ENCODE measurements at regions not wholly inside any gene's neighbourhood (a gene's known extent, or its start where the extent isn't known, plus 50 kb on each side); places are given as distances from the start of the nearest gene placed in this dataset.
"Not testable (repeated sequence)": the region's sequence is repeated elsewhere in the genome, so short reads cannot be mapped to it uniquely, and the experiment has no call there.

DNA sequence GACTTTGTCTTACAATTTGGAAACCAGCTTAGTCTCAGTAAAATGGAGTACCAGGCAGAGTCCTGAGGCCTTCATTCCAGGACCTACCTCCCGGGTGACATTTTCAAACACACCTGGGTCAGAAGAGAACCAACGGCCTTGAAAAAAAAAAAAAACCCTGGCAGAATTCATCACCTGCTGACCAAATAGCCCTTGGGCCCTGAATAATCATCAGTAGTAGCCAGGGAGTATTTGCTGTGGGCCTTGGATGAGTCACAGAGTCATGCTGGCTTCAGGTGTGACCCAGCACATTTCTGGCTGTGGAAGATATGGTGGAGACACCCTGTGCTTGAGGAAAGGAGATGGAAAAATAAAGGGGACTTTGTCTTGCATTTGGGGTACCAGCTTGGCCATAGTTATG is 92.2 kb downstream of the LPAR4 start:
- Histone ChIP-seq H3K27ac (replicated peaks) (no peak overlapping the region), H3K27me3 (ENCODE audit: insufficient read depth, poor library complexity, severe bottlenecking) (no peaks in the 10 kb centered on the region), H3K4me3 (replicated peaks; ENCODE audit: insufficient read depth, low read length) (no peak overlapping the region)
- DNase-seq (ENCODE audit: low read depth in 1 of 2, low spot score in 1 of 2), result no peak
- TF ChIP-seq, protein P1, sequence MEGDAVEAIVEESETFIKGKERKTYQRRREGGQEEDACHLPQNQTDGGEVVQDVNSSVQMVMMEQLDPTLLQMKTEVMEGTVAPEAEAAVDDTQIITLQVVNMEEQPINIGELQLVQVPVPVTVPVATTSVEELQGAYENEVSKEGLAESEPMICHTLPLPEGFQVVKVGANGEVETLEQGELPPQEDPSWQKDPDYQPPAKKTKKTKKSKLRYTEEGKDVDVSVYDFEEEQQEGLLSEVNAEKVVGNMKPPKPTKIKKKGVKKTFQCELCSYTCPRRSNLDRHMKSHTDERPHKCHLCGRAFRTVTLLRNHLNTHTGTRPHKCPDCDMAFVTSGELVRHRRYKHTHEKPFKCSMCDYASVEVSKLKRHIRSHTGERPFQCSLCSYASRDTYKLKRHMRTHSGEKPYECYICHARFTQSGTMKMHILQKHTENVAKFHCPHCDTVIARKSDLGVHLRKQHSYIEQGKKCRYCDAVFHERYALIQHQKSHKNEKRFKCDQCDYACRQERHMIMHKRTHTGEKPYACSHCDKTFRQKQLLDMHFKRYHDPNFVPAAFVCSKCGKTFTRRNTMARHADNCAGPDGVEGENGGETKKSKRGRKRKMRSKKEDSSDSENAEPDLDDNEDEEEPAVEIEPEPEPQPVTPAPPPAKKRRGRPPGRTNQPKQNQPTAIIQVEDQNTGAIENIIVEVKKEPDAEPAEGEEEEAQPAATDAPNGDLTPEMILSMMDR (IDR thresholded peaks at IDR 0.05; ENCODE audit: insufficient read depth, low read length), result no peak
- TF ChIP-seq GABPA (IDR thresholded peaks at IDR 0.05; ENCODE audit: low read depth), result no peak
- no peak for TF ChIP-seq POLR2AphosphoS5 (IDR thresholded peaks at IDR 0.05; ENCODE audit: low read depth)
- TF ChIP-seq, protein P2, sequence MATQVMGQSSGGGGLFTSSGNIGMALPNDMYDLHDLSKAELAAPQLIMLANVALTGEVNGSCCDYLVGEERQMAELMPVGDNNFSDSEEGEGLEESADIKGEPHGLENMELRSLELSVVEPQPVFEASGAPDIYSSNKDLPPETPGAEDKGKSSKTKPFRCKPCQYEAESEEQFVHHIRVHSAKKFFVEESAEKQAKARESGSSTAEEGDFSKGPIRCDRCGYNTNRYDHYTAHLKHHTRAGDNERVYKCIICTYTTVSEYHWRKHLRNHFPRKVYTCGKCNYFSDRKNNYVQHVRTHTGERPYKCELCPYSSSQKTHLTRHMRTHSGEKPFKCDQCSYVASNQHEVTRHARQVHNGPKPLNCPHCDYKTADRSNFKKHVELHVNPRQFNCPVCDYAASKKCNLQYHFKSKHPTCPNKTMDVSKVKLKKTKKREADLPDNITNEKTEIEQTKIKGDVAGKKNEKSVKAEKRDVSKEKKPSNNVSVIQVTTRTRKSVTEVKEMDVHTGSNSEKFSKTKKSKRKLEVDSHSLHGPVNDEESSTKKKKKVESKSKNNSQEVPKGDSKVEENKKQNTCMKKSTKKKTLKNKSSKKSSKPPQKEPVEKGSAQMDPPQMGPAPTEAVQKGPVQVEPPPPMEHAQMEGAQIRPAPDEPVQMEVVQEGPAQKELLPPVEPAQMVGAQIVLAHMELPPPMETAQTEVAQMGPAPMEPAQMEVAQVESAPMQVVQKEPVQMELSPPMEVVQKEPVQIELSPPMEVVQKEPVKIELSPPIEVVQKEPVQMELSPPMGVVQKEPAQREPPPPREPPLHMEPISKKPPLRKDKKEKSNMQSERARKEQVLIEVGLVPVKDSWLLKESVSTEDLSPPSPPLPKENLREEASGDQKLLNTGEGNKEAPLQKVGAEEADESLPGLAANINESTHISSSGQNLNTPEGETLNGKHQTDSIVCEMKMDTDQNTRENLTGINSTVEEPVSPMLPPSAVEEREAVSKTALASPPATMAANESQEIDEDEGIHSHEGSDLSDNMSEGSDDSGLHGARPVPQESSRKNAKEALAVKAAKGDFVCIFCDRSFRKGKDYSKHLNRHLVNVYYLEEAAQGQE (IDR thresholded peaks at IDR 0.05; ENCODE audit: insufficient replicate concordance, low read depth), result no peak
- no peak for TF ChIP-seq SPI1 (IDR thresholded peaks at IDR 0.05; ENCODE audit: borderline replicate concordance, low read depth)

DNA sequence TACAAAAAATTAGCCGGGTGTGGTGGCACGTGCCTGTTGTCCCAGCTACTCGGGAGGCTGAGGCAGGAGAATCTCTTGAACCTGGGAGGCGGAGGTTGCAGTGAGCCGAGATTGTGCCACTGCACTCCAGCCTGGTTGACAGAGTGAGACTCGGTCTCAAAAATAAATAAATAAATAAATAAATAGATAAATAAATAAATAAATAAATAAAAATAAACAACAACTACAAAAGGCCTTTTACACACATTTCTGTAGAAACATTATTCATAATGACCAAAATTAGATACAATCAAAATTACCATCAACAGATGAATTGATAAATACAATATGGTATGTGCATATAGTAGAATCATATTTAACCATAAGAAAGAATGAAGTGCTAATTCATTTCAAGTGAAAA is 96.7 kb downstream of the LPAR4 start:
- not testable (repeated sequence) for H3K4me3 ChIP-seq (replicated peaks; ENCODE audit: insufficient read depth, low read length); H3K27me3 ChIP-seq (ENCODE audit: insufficient read depth, poor library complexity, severe bottlenecking); H3K27ac ChIP-seq (replicated peaks); DNase-seq (ENCODE audit: low read depth in 1 of 2, low spot score in 1 of 2)

DNA sequence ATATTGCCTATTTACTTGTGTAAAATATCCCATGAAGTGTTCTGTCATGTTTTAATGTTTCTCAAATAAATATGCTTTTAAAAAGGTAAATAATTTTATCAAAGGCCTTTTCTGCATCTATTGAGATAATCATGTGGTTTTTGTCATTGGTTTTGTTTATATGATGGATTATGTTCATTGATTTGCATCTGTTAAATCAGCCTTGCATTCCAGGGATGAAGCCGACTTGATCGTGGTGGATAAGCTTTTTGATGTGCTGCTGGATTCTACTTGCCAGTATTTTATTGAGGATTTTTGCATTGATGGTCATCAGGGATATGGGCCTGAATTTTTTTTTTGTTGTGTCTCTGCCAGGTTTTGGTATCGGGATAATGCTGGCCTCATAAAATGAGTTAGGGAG is 63.9 kb upstream of the P2RY10 start:
- not testable (repeated sequence) for H3K27me3 ChIP-seq (ENCODE audit: insufficient read depth, poor library complexity, severe bottlenecking); DNase-seq (ENCODE audit: low read depth in 1 of 2, low spot score in 1 of 2); H3K27ac ChIP-seq (replicated peaks); H3K4me3 ChIP-seq (replicated peaks; ENCODE audit: insufficient read depth, low read length)

DNA sequence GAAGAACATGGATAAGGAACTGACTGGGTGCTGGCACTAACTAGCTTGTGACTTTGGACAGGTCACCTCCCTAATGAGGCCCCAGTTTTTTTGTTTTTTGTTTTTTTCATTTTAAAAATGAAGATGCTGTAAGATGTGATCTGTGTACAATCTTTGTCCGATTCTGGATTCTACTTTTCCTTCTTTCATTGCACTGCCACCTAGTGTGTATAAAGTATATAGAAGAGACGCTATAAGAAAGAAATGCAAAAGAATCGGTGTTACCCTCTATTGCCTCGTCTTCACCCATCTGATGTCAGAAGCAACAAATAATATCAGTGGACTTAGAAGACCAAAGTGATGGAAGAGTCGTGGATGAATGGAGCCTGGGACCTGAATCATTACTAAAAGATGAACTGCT is 58.6 kb upstream of the P2RY10 start:
- Histone ChIP-seq H3K4me3 (replicated peaks; ENCODE audit: insufficient read depth, low read length) (no peak overlapping the region), H3K27ac (replicated peaks) (no peak overlapping the region), H3K27me3 (ENCODE audit: insufficient read depth, poor library complexity, severe bottlenecking) (no peaks in the 10 kb centered on the region)
- TF ChIP-seq, protein P1 (IDR thresholded peaks at IDR 0.05; ENCODE audit: insufficient read depth, low read length), result no peak
- TF ChIP-seq POLR2AphosphoS5 (IDR thresholded peaks at IDR 0.05; ENCODE audit: low read depth) (no peak), SPI1 (IDR thresholded peaks at IDR 0.05; ENCODE audit: borderline replicate concordance, low read depth) (no peak), GABPA (IDR thresholded peaks at IDR 0.05; ENCODE audit: low read depth) (no peak)
- TF ChIP-seq, protein P2 (IDR thresholded peaks at IDR 0.05; ENCODE audit: insufficient replicate concordance, low read depth), result no peak
- DNase-seq (ENCODE audit: low read depth in 1 of 2, low spot score in 1 of 2), result peak; percentile 3 to 6

All from HL-60 (cell line).